OCI-LY3 (cell line): ENCODE measurements at regions not wholly inside any gene's neighbourhood (a gene's known extent, or its start where the extent isn't known, plus 50 kb on each side); places are given as distances from the start of the nearest gene placed in this dataset.

ENCODE experiments used
- H2AFZ ChIP-seq: fragments of 200-600, 300-600 bp; shearing (Covaris generic); 2 replicates; pipeline ENCODE4 v1.6.0; 2014; ENCODE audit warnings: antibody characterized with exemption, low read depth, low read length
- H3K27ac ChIP-seq: fragments of 200-600, 300-600 bp; sonication (generic); 2 replicates; pipeline ENCODE4 v1.5.1; 2014; ENCODE audit warnings: mild to moderate bottlenecking, low read length, moderate library complexity, mixed read lengths
- H3K27me3 ChIP-seq: fragments of 200-600, 300-600 bp; sonication (generic); 2 replicates; pipeline ENCODE4 v1.6.1; 2014; ENCODE audit warnings: low read depth, low read length, mixed read lengths
- H3K36me3 ChIP-seq: fragments of 200-600, 300-600 bp; sonication (generic); replicated peaks from 2 replicates; pipeline ENCODE3; 2014; ENCODE audit warnings: low read depth, low read length, mixed read lengths
- H3K4me1 ChIP-seq: fragments of 300-600, 200-600 bp; sonication (generic); 2 replicates; pipeline ENCODE4 v1.6.1; 2014; ENCODE audit warnings: low read length, mixed read lengths
- H3K4me2 ChIP-seq: fragments of 200-600, 300-600 bp; sonication (generic); 2 replicates; pipeline ENCODE4 v1.6.1; 2014; ENCODE audit warnings: low read length, mixed read lengths
- H3K4me3 ChIP-seq: fragments of 300-600, 200-600 bp; sonication (generic); 2 replicates; pipeline ENCODE4 v1.5.1; 2014; ENCODE audit warnings: antibody characterized with exemption, mild to moderate bottlenecking, low read length, moderate library complexity
- H3K79me2 ChIP-seq: fragments of 300-600, 200-600 bp; shearing (Covaris generic); 2 replicates; pipeline ENCODE4 v1.6.1; 2014; ENCODE audit warnings: mild to moderate bottlenecking, low read length, mixed read lengths
- H3K9ac ChIP-seq: fragments of 300-600, 200-600 bp; shearing (Covaris generic); 2 replicates; pipeline ENCODE4 v1.6.0; 2014; ENCODE audit warnings: mild to moderate bottlenecking, low read length, moderate library complexity
- H3K9me3 ChIP-seq: fragments of 200-600, 300-600 bp; shearing (Covaris generic); 2 replicates; pipeline ENCODE4 v1.6.1; 2014; ENCODE audit warnings: low read length, mixed read lengths; ENCODE audit not compliant: insufficient read depth
- H4K20me1 ChIP-seq: fragments of 200-600, 300-600 bp; sonication (generic); 2 replicates; pipeline ENCODE4 v1.6.1; 2016; ENCODE audit warnings: low read length, mixed read lengths; ENCODE audit not compliant: insufficient read depth
- EZH2phosphoT487 ChIP-seq: fragments of 200-600 bp; shearing (Covaris generic); IDR thresholded peaks from 2 replicates; pipeline ENCODE4 v1.6.1; 2018; ENCODE audit warnings: antibody characterized with exemption, mixed run types, low read depth
- TF ChIP-seq, protein P1 (sequence below): fragments of 200-600, 300-600 bp; sonication (generic); IDR thresholded peaks from 2 replicates; pipeline ENCODE4 v1.5.1; 2014; ENCODE audit warnings: antibody characterized with exemption, low read length, low read depth

DNA sequence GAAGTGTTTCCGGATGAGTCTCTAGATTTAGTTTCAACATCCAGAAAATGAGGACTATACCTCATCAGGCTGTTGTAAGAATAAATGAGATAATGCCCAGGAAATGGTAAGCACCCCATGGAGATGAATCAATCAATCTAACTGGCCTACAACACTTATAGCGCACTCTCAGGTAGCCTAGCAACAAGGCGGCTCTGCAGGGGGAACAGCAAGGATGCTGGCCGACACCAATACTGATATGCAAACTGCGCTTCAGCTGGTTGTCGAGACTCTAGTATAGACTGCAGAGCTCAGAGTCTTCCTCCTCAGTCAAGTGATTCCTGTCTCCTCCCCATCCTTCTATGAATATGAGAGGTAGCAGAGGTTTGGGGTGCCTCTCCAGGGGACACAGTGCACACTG lies 218.8 kb upstream of the WWC1 start:
- Histone ChIP-seq H3K9me3 (no peaks in the 10 kb centered on the region), H3K4me1 (no peaks in the 10 kb centered on the region), H3K36me3 (no peaks in the 10 kb centered on the region), H3K79me2 (no peaks in the 10 kb centered on the region), H3K4me2 (no peak overlapping the region), H2AFZ (no peak overlapping the region), H4K20me1 (no peaks in the 10 kb centered on the region), H3K4me3 (no peak overlapping the region), H3K27ac (no peak overlapping the region), H3K27me3 (peaks cover 25% of the 10 kb centered on the region), H3K9ac (no peak overlapping the region)
- TF ChIP-seq EZH2phosphoT487, result no peak
- TF ChIP-seq, protein P1, sequence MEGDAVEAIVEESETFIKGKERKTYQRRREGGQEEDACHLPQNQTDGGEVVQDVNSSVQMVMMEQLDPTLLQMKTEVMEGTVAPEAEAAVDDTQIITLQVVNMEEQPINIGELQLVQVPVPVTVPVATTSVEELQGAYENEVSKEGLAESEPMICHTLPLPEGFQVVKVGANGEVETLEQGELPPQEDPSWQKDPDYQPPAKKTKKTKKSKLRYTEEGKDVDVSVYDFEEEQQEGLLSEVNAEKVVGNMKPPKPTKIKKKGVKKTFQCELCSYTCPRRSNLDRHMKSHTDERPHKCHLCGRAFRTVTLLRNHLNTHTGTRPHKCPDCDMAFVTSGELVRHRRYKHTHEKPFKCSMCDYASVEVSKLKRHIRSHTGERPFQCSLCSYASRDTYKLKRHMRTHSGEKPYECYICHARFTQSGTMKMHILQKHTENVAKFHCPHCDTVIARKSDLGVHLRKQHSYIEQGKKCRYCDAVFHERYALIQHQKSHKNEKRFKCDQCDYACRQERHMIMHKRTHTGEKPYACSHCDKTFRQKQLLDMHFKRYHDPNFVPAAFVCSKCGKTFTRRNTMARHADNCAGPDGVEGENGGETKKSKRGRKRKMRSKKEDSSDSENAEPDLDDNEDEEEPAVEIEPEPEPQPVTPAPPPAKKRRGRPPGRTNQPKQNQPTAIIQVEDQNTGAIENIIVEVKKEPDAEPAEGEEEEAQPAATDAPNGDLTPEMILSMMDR, result no peak

DNA sequence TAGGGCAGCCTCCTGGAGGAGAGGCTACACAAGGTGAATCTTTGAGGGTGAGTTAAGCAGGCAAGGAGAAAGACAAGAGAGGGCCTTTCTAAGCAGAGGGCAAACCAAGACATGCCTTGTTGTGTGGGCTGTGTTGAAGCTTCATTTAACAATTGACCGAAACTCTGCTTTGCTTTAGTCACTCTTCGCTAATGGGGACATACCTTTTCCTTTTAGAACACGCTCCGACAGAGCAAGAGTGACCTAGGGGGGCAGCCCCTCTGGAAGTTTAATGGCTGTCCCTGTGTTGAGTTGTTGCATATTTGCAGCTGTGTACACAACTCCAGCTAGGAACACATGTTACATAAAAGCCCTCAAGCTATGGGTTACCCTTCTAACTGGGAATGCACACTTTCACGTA lies 218.1 kb upstream of the WWC1 start:
- H3K36me3 ChIP-seq, result no peaks in the 10 kb centered on the region
- no peaks in the 10 kb centered on the region for H3K79me2 ChIP-seq
- peaks cover 25% of the 10 kb centered on the region for H3K27me3 ChIP-seq
- no peak overlapping the region for H3K27ac ChIP-seq
- H4K20me1 ChIP-seq, result no peaks in the 10 kb centered on the region
- no peak overlapping the region for H3K9ac ChIP-seq
- H2AFZ ChIP-seq, result no peak overlapping the region
- no peak overlapping the region for H3K4me2 ChIP-seq
- TF ChIP-seq, protein P1, result no peak
- no peak for TF ChIP-seq EZH2phosphoT487
- H3K9me3 ChIP-seq, result no peaks in the 10 kb centered on the region
- no peaks in the 10 kb centered on the region for H3K4me1 ChIP-seq
- H3K4me3 ChIP-seq, result no peak overlapping the region

DNA sequence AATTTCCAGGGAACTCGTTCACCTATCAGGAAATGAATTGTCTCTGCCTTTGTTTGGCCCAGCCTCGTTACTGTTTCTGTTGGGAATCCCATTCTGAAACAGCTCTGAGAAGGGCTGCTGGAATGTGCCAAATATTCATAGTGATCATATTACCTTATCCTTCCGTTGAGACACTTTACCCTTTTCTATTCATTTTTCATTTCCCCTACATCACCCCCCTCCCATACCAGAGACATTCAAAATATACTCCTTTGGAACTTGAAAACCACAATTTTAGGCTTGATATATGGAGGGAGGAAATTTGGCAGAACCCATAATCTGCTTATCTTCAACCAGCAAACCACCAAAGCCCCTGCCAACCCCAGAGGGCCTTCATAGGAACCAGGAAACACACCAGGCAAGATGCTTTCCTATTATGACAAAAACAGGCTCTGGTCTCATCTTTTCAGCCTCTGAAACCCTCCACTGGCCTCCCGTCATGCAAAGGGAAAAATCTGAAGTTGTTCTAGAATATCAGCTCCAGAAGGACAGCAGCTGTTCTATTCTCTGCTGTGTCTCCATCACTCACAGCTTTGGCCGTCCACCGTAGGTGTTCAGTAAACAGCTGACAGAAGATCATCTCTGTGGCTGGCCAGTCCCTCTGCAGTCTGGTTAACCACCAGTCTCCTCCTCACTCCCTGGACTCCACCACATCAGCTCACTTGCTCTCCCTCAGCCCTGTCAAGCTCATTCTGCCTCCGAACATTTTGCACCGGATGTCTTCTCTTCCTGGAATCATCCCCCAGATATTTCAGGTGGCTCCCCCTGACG lies 217.2 kb upstream of the WWC1 start:
- Histone ChIP-seq H3K9ac (no peak overlapping the region), H3K79me2 (no peaks in the 10 kb centered on the region), H3K4me2 (no peak overlapping the region), H4K20me1 (no peaks in the 10 kb centered on the region), H3K36me3 (no peaks in the 10 kb centered on the region), H3K4me1 (no peaks in the 10 kb centered on the region), H3K27ac (no peak overlapping the region), H3K4me3 (no peak overlapping the region), H3K9me3 (no peaks in the 10 kb centered on the region), H3K27me3 (peaks cover 25% of the 10 kb centered on the region), H2AFZ (no peak overlapping the region)
- TF ChIP-seq, protein P1, result no peak
- TF ChIP-seq EZH2phosphoT487, result no peak

DNA sequence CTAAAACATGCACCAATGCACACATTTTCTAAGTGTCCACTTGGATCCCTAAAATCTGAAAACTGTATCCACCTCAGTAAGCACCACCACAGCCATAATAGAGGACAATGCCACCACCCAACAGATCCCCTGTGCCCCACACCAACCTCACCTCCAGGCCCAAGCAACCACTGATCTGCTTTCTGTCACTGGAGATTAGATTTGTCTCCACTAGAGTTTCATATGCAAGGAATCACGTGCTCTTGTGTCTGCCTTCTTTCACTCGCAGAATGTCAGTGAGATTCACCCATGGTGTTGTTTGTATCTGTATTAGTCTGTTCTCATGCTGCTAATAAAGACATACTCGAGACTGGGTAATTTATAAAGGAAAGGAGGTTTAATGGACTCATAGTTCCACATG lies 216.1 kb upstream of the WWC1 start:
- Histone ChIP-seq H4K20me1 (no peaks in the 10 kb centered on the region), H3K9ac (no peak overlapping the region), H3K36me3 (no peaks in the 10 kb centered on the region), H3K27ac (no peak overlapping the region), H3K4me1 (no peaks in the 10 kb centered on the region), H3K79me2 (no peaks in the 10 kb centered on the region), H3K27me3 (peaks cover 21% of the 10 kb centered on the region), H3K4me3 (no peak overlapping the region), H2AFZ (no peak overlapping the region), H3K9me3 (no peaks in the 10 kb centered on the region), H3K4me2 (no peak overlapping the region)
- TF ChIP-seq EZH2phosphoT487, result no peak
- TF ChIP-seq, protein P1, result no peak
